RWPE1 (cell line): ENCODE measurements at regions not wholly inside any gene's neighbourhood (a gene's known extent, or its start where the extent isn't known, plus 50 kb on each side); places are given as distances from the start of the nearest gene placed in this dataset.
A peak's percentile ranks its signal among the peaks of the same experiment; 100 is the strongest.
"Not testable (repeated sequence)": the region's sequence is repeated elsewhere in the genome, so short reads cannot be mapped to it uniquely, and the experiment has no call there.

ENCODE experiments used
- CTCF ChIA-PET: fragments of 350-600 bp; sonication (Branson Sonifier 250); formaldehyde crosslinking; extraction: SDS; loops from one replicate; lab custom pipeline; 2021; lab: Yijun Ruan, JAX
- POLR2A ChIA-PET: fragments of 400-600 bp; formaldehyde crosslinking; extraction: SDS; loops from one replicate; lab custom pipeline; 2020; ENCODE audit warnings: antibody characterized with exemption; ENCODE audit not compliant: low non-redundant PET; lab: Yijun Ruan, JAX
- DNase-seq: peaks from one replicate; pipeline ENCODE4 v3.0.0; 2012; ENCODE audit warnings: low spot score
- H3K27ac ChIP-seq: fragments of 450-650 bp; 2 replicates; pipeline ENCODE4 v1.5.1; 2017
- TF ChIP-seq, protein P1 (sequence below): fragments of 450-650 bp; conservative IDR thresholded peaks from 2 replicates; pipeline ENCODE4 v1.5.1; 2017; ENCODE audit warnings: low read depth, mild to moderate bottlenecking

DNA sequence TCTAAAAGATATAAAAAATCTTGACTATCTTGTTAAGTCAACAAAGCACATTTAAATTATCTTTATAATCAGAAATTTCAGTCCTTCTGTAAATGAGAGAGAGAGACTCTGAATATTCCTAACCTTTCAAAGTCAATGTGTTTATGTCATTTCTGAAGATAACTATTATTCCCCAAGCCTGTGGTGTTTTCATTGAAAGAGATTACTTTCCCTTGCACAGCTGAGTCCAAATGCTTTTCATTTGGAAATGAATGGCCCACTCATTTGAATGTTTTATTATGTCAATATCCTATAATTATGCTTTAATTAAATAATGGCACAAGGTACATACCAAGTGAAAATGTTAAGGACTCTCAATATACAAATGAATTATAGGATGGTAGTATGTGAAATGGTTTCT, 680.0 kb upstream of the DPPA4 start:
- TF ChIP-seq, protein P1, sequence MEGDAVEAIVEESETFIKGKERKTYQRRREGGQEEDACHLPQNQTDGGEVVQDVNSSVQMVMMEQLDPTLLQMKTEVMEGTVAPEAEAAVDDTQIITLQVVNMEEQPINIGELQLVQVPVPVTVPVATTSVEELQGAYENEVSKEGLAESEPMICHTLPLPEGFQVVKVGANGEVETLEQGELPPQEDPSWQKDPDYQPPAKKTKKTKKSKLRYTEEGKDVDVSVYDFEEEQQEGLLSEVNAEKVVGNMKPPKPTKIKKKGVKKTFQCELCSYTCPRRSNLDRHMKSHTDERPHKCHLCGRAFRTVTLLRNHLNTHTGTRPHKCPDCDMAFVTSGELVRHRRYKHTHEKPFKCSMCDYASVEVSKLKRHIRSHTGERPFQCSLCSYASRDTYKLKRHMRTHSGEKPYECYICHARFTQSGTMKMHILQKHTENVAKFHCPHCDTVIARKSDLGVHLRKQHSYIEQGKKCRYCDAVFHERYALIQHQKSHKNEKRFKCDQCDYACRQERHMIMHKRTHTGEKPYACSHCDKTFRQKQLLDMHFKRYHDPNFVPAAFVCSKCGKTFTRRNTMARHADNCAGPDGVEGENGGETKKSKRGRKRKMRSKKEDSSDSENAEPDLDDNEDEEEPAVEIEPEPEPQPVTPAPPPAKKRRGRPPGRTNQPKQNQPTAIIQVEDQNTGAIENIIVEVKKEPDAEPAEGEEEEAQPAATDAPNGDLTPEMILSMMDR, result no peak
- CTCF ChIA-PET, result interaction anchor here (0.5 kb wide), 1 partner anchor 463 kb away, joined by 4 read pairs; no protein-coding TSS in a partner anchor
- no peak for DNase-seq
- H3K27ac ChIP-seq, result no peak overlapping the region
- POLR2A ChIA-PET, result no interaction called here

DNA sequence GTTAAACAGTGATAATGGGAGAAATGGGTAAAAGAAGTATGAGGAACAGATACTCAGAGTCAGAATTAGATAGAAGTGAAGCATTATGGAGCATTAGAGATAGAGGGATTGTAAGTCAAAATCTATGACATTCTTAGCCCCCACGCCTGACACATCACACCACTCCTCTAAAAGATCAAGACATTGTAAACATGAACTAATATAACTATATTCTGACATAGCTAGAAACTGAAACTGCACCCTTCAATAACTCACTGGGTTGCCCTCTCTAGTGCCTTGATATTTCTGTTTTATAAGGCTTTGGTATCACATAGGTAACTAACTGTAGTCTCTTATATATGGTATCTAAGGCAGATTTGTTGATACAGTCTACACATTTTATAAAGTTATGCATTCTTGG, 684.3 kb upstream of the DPPA4 start:
- H3K27ac ChIP-seq, result no peak overlapping the region
- ChIA-PET POLR2A (no interaction called here), CTCF (no interaction called here)
- DNase-seq, result no peak
- TF ChIP-seq, protein P1, result no peak

DNA sequence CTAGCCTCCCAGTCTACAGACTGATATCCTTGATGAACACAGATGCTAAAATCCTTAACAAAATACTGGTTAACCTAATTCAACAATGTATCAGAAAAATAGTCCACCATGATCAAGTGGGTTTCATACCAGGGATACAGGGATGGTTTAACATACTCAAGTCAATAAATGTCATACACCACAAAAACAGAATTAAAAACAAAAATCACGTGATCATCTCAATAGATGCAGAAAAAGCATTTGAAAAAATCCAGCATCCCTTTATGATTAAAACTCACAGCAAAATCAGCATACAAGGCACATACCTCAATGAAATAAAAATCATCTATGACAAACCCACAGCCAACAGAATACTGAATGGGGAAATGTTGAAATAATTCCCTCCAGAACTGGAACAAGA, 685.7 kb upstream of the DPPA4 start:
- CTCF ChIA-PET, DNase-seq, POLR2A ChIA-PET, H3K27ac ChIP-seq: not testable (repeated sequence)

DNA sequence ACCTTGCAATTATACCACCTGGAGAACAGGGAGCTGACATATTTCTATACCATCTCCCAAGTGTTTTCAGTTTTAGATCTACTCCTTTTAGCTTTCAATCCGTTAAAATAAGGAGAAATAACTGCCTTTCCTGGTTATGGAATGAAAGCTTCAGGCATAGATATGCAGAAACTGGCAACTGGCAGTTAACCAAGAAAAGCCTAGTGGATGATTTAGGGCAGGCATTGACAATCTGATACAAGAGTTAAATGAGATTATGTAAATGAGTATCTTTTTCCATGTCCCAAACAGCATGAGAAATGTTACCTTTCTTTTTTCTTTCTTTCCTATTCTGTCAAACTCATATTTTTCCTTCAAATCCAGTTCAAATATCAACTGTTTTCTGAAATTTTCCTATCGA, 689.1 kb upstream of the DPPA4 start:
- POLR2A ChIA-PET, result no interaction called here
- H3K27ac ChIP-seq, result no peak overlapping the region
- no peak for DNase-seq
- CTCF ChIA-PET, result interaction anchor here (0.7 kb wide), 1 partner anchor 21 kb away, joined by 6 read pairs; no protein-coding TSS in a partner anchor
- TF ChIP-seq, protein P1, result no peak

DNA sequence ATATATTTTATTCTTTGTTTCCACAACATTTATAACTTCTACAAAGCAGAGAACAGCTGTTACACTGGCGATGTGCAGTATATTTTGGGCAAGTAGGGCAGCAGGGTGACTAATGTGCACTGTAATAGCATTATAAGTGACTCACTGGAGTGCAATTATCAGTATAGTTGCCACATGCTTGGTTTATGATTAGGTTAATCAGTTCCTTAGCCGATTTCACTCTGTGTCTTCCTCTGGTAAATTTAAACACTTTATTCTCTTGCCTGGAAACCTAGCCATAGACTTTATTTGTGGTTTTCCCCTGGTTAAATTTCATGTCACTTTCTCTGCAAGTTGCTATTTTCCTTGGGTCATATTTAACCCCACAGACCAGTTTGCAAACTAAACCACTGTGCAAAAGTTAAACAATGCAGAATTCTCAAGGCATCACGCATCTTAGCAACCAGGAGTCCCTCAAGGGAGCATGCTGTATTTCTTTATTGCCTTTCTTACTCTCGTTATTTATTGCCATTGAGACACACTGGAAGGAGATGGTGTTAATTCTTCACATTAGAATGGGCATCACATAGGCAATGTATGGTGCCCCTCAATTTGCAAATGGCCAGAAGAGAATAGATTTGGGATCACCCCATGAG, 690.2 kb upstream of the DPPA4 start:
- CTCF ChIA-PET, result no interaction called here
- POLR2A ChIA-PET, result no interaction called here
- TF ChIP-seq, protein P1, result no peak

DNA sequence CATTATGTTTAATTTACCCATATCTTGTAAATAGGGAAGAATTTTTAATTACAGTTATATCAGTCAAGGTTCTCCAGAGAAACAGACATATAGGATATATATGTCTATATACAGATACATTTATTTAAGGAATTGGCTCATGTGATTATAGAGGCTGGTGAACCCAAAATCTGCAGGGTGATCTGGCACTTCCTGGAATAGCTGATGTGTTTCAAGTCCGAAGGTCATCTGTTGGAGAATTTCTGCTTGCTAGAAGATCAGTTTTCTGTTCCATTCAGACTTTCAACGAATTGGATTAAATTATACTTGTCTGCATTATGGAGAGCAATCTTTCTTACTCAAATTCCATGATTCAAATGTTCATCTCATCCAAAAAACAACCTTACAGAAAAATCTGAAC, 694.6 kb upstream of the DPPA4 start:
- CTCF ChIA-PET, result no interaction called here
- H3K27ac ChIP-seq, result no peak overlapping the region

More for the DNA sequence above, 690.2 kb upstream of the DPPA4 start:
- H3K27ac ChIP-seq, result no peak overlapping the region
- peak; percentile 18 for DNase-seq

DNA sequence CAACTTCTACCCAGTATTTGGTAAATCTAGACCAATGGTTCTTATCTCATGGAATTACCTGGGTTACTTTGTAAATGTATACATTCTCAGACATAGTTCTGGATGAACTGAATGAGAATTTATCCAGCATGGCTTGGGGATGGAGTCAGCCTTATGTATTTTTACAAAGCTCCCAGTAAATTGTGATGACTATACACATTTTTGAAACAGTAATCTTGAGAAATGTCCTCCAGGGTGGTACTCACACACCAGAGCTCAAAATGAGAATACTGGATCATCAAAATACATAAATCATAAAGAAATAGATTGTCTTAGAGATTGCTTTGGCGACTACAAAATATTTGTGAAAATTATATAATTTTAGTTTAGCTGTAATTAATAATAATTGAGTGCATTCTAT, 722.1 kb upstream of the DPPA4 start:
- ChIA-PET POLR2A (no interaction called here), CTCF (interaction anchor here (0.6 kb wide), 1 partner anchor 863 kb away, joined by 5 read pairs; no protein-coding TSS in a partner anchor)
- H3K27ac ChIP-seq, result no peak overlapping the region
- TF ChIP-seq, protein P1, result no peak
- DNase-seq, result no peak

More for the DNA sequence above, 694.6 kb upstream of the DPPA4 start:
- DNase-seq, result no peak
- POLR2A ChIA-PET, result no interaction called here
- TF ChIP-seq, protein P1, result no peak
